RWPE1 (cell line): ENCODE measurements at regions not wholly inside any gene's neighbourhood (a gene's known extent, or its start where the extent isn't known, plus 50 kb on each side); places are given as distances from the start of the nearest gene placed in this dataset.
A peak's percentile ranks its signal among the peaks of the same experiment; 100 is the strongest.
"Not testable (repeated sequence)": the region's sequence is repeated elsewhere in the genome, so short reads cannot be mapped to it uniquely, and the experiment has no call there.

Experiments used
- CTCF ChIA-PET: fragments of 350-600 bp; sonication (Branson Sonifier 250); formaldehyde crosslinking; extraction: SDS; loops from one replicate; lab custom pipeline; 2021; lab: Yijun Ruan, JAX
- POLR2A ChIA-PET: fragments of 400-600 bp; formaldehyde crosslinking; extraction: SDS; loops from one replicate; lab custom pipeline; 2020; ENCODE audit warnings: antibody characterized with exemption; ENCODE audit not compliant: low non-redundant PET; lab: Yijun Ruan, JAX
- DNase-seq: peaks from one replicate; pipeline ENCODE4 v3.0.0; 2012; ENCODE audit warnings: low spot score
- H3K27ac ChIP-seq: fragments of 450-650 bp; 2 replicates; pipeline ENCODE4 v1.5.1; 2017
- CTCF ChIP-seq: fragments of 450-650 bp; conservative IDR thresholded peaks from 2 replicates; pipeline ENCODE4 v1.5.1; 2017; ENCODE audit warnings: low read depth, mild to moderate bottlenecking

GRCh38 chr6:12628327-12628726, 88.2 kb upstream of the PHACTR1 start:
- no peak for DNase-seq
- CTCF ChIA-PET = interaction anchor here (0.8 kb wide), 1 partner anchor 314 kb away, joined by 4 read pairs; no protein-coding TSS in a partner anchor
- POLR2A ChIA-PET = no interaction called here
- no peak for TF ChIP-seq CTCF
- H3K27ac ChIP-seq = no peak overlapping the region

GRCh38 chr6:12633746-12634145, 82.8 kb upstream of the PHACTR1 start:
- POLR2A ChIA-PET, DNase-seq, CTCF ChIA-PET, H3K27ac ChIP-seq: not testable (repeated sequence)

- DNase-seq = no peak
- TF ChIP-seq CTCF = no peak
- no peak overlapping the region for H3K27ac ChIP-seq
- ChIA-PET POLR2A (no interaction called here), CTCF (interaction anchor here (0.7 kb wide), 1 partner anchor 551 kb away, joined by 3 read pairs; no protein-coding TSS in a partner anchor)
These were observed 81.2 kb upstream of the PHACTR1 start for GRCh38 chr6:12635375-12635774.

GRCh38 chr6:12635813-12636212, 80.8 kb upstream of the PHACTR1 start:
- ChIA-PET POLR2A (no interaction called here), CTCF (interaction anchor here (0.7 kb wide), 1 partner anchor 551 kb away, joined by 3 read pairs; no protein-coding TSS in a partner anchor)
- TF ChIP-seq CTCF = no peak
- no peak for DNase-seq
- H3K27ac ChIP-seq = no peak overlapping the region

GRCh38 chr6:12636336-12636735, 80.2 kb upstream of the PHACTR1 start:
- DNase-seq = no peak
- no peak for TF ChIP-seq CTCF
- POLR2A ChIA-PET = no interaction called here
- CTCF ChIA-PET = interaction anchor here (0.6 to 0.7 kb wide), 2 partner anchors 407 to 550 kb away, joined by 3 read pairs; no protein-coding TSS in a partner anchor
- no peak overlapping the region for H3K27ac ChIP-seq

- ChIA-PET POLR2A (interaction anchor here (0.6 kb wide), 1 partner anchor 1542 kb away, joined by 3 read pairs; no protein-coding TSS in a partner anchor), CTCF (interaction anchor here (0.5 to 1.2 kb wide), 9 partner anchors 9 to 1398 kb away, joined by 3 to 4 read pairs (median 3); no protein-coding TSS in a partner anchor)
- peak; percentile 34 for DNase-seq
- peak; percentile 41; the same call in 1 of the 2 replicates for TF ChIP-seq CTCF
- no peak overlapping the region for H3K27ac ChIP-seq
These were observed 78.5 kb upstream of the PHACTR1 start for GRCh38 chr6:12637960-12638641.

- ChIA-PET POLR2A (no interaction called here), CTCF (interaction anchor here (0.8 kb wide), 1 partner anchor 719 kb away, joined by 4 read pairs; no protein-coding TSS in a partner anchor)
- DNase-seq = no peak
- TF ChIP-seq CTCF = no peak
- no peak overlapping the region for H3K27ac ChIP-seq
These were observed 76.1 kb upstream of the PHACTR1 start for GRCh38 chr6:12640438-12640837.

GRCh38 chr6:12641785-12642184, 74.8 kb upstream of the PHACTR1 start:
- H3K27ac ChIP-seq, DNase-seq, CTCF ChIA-PET, POLR2A ChIA-PET: not testable (repeated sequence)
